ENCODE measurements at regions not wholly inside any gene's neighbourhood (a gene's known extent, or its start where the extent isn't known, plus 50 kb on each side); places are given as distances from the start of the nearest gene placed in this dataset.

DNA sequence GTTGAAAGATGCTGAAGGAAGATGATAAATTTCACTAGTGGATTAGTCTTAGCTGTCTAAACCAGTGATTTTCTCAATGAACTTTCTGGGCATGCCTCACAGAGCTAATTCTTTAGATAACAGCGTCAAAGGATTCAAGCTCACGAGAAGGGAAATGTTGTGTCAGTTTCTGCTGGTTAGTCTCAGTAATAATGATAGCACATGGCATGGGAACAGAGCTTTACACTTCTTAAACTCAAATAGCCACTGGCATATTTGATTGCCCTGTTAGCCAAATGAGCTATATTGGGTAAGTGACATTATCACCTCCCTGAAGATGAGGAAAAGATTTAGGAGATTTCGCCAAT lies 139.3 kb upstream of the NR3C1 start:
- H3K4me3 ChIP-seq (ENCODE audit: low read length), result no peak overlapping the region
- no peaks in the 10 kb centered on the region for H4K20me1 ChIP-seq (ENCODE audit: control insufficient read depth, insufficient read depth, low read depth, low read length)
- no peak overlapping the region for H3K4me2 ChIP-seq (ENCODE audit: low read length)
- no peaks in the 10 kb centered on the region for H3F3A ChIP-seq (ENCODE audit: control insufficient read depth, insufficient read depth)
- no peak for TF ChIP-seq EZH2phosphoT487 (IDR thresholded peaks at IDR 0.05; ENCODE audit: borderline replicate concordance, low read length)
- TF ChIP-seq, protein P1, sequence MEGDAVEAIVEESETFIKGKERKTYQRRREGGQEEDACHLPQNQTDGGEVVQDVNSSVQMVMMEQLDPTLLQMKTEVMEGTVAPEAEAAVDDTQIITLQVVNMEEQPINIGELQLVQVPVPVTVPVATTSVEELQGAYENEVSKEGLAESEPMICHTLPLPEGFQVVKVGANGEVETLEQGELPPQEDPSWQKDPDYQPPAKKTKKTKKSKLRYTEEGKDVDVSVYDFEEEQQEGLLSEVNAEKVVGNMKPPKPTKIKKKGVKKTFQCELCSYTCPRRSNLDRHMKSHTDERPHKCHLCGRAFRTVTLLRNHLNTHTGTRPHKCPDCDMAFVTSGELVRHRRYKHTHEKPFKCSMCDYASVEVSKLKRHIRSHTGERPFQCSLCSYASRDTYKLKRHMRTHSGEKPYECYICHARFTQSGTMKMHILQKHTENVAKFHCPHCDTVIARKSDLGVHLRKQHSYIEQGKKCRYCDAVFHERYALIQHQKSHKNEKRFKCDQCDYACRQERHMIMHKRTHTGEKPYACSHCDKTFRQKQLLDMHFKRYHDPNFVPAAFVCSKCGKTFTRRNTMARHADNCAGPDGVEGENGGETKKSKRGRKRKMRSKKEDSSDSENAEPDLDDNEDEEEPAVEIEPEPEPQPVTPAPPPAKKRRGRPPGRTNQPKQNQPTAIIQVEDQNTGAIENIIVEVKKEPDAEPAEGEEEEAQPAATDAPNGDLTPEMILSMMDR (IDR thresholded peaks at IDR 0.05; ENCODE audit: low read depth, low read length, poor library complexity, severe bottlenecking), result no peak
- H3K9me2 ChIP-seq (replicated peaks; ENCODE audit: control insufficient read depth, low read length), result no peaks in the 10 kb centered on the region
- H3K9me3 ChIP-seq (ENCODE audit: control insufficient read depth, insufficient read depth, low read length), result peaks cover 12% of the 10 kb centered on the region; the same call in 1 of the 2 replicates
- no peaks in the 10 kb centered on the region for H3K79me2 ChIP-seq (ENCODE audit: control insufficient read depth, low read length)
- no peaks in the 10 kb centered on the region for H3K27me3 ChIP-seq (ENCODE audit: control insufficient read depth, low read length)
- no peaks in the 10 kb centered on the region for H3K36me3 ChIP-seq (ENCODE audit: control insufficient read depth, low read length)
- no peaks in the 10 kb centered on the region for H3K4me1 ChIP-seq (ENCODE audit: control insufficient read depth, low read length)
- no peak overlapping the region for H3K27ac ChIP-seq (ENCODE audit: low read depth, low read length)

DNA sequence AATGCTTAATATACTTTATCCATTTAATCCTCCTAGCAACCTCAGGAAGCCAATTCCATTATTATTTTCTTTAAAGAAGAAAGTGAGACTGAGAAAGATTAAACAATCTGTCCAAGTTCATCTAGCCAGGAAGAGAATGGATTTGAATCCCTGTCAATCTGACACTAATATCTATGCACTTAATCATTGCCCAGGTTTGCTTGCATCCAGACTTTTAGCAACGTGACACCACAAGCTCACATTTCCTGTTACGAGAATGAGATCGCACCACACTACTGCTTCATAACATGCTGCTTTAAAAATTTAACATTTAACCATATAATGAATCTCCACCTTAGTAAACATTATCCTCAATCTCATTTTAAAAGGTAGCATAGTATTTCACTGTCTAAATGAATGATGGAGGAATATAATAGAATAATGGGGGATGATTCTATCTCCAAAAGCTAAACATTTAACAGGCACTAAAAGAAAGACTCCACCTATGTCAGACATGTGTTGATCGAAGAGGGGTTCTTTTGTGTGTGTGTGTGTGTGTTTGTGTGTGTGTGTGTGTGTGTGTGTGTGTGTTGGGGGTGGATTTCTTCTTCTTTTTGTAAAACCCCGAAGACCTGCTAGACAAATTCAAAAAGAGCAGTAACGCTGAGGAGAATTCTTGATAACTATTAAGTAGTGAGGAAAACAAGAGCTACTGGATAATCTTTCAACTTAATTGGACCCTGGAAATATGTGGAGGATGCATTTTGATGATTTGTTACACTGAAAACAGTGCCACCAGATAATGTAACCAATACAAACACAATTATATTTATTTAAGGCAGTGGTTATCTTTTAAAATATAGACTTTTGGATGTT lies 138.7 kb upstream of the NR3C1 start:
- Histone ChIP-seq H4K20me1 (ENCODE audit: control insufficient read depth, insufficient read depth, low read depth, low read length) (no peaks in the 10 kb centered on the region), H3K9me2 (replicated peaks; ENCODE audit: control insufficient read depth, low read length) (no peaks in the 10 kb centered on the region), H3K4me3 (ENCODE audit: low read length) (no peak overlapping the region), H3K4me2 (ENCODE audit: low read length) (no peak overlapping the region), H3K9me3 (ENCODE audit: control insufficient read depth, insufficient read depth, low read length) (peaks cover 12% of the 10 kb centered on the region; the same call in 1 of the 2 replicates), H3K27me3 (ENCODE audit: control insufficient read depth, low read length) (no peaks in the 10 kb centered on the region), H3K4me1 (ENCODE audit: control insufficient read depth, low read length) (no peaks in the 10 kb centered on the region), H3K79me2 (ENCODE audit: control insufficient read depth, low read length) (no peaks in the 10 kb centered on the region), H3K27ac (ENCODE audit: low read depth, low read length) (no peak overlapping the region), H3K36me3 (ENCODE audit: control insufficient read depth, low read length) (no peaks in the 10 kb centered on the region), H3F3A (ENCODE audit: control insufficient read depth, insufficient read depth) (no peaks in the 10 kb centered on the region)
- TF ChIP-seq, protein P1 (IDR thresholded peaks at IDR 0.05; ENCODE audit: low read depth, low read length, poor library complexity, severe bottlenecking), result no peak
- no peak for TF ChIP-seq EZH2phosphoT487 (IDR thresholded peaks at IDR 0.05; ENCODE audit: borderline replicate concordance, low read length)

DNA sequence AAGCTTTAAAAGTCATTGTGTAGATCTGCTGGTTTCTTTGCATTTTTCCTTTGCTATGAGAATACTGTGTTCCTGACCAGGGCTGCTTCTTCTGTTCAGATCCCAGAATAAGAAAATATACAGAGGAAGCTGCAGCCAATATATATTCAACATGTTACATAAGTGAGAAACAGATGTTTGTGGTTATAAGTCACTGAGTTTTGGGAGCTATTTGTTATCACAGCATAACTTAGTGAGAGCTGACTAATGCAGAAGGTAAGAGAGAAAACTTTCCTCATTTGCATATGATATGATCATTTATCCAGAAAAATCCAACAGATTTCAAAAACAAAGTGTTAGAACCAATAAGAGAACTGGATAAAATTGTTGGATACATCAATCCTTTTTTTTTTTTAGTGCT lies 136.3 kb upstream of the NR3C1 start:
- no peaks in the 10 kb centered on the region for H3K27me3 ChIP-seq (ENCODE audit: control insufficient read depth, low read length)
- peaks cover 12% of the 10 kb centered on the region; the same call in 1 of the 2 replicates for H3K9me3 ChIP-seq (ENCODE audit: control insufficient read depth, insufficient read depth, low read length)
- TF ChIP-seq, protein P1 (IDR thresholded peaks at IDR 0.05; ENCODE audit: low read depth, low read length, poor library complexity, severe bottlenecking), result no peak
- no peak for TF ChIP-seq EZH2phosphoT487 (IDR thresholded peaks at IDR 0.05; ENCODE audit: borderline replicate concordance, low read length)

More for the DNA sequence above, 136.3 kb upstream of the NR3C1 start:
- Histone ChIP-seq H3K9me2 (replicated peaks; ENCODE audit: control insufficient read depth, low read length) (no peaks in the 10 kb centered on the region), H3K4me3 (ENCODE audit: low read length) (no peak overlapping the region), H3K4me1 (ENCODE audit: control insufficient read depth, low read length) (no peaks in the 10 kb centered on the region), H3K4me2 (ENCODE audit: low read length) (no peak overlapping the region), H4K20me1 (ENCODE audit: control insufficient read depth, insufficient read depth, low read depth, low read length) (no peaks in the 10 kb centered on the region), H3K79me2 (ENCODE audit: control insufficient read depth, low read length) (no peaks in the 10 kb centered on the region), H3K27ac (ENCODE audit: low read depth, low read length) (no peak overlapping the region), H3F3A (ENCODE audit: control insufficient read depth, insufficient read depth) (no peaks in the 10 kb centered on the region), H3K36me3 (ENCODE audit: control insufficient read depth, low read length) (no peaks in the 10 kb centered on the region)

All from DOHH2 (cell line).